ENCODE measurements at regions not wholly inside any gene's neighbourhood (a gene's known extent, or its start where the extent isn't known, plus 50 kb on each side); places are given as distances from the start of the nearest gene placed in this dataset.
"Not testable (repeated sequence)": the region's sequence is repeated elsewhere in the genome, so short reads cannot be mapped to it uniquely, and the experiment has no call there.

DNA sequence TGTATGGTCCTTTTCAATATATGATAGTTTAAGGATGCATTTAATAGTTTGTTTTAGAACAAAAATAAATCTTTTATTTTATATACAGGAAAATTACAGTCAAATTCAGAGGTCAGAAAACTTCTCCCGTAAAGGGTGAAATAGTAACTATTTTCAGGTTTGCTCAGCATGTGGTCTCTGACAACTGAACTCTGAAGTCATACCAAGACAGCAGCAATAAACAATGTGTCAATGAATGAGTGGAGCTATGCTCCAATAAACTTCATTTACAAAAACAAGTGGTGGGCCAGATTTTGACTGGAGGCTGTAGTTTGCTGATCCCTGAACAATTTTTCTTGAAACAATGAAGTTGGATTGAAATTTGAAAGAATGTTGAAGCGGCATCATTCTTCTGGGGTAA is 123.6 kb downstream of the ZNF248 start:
- no peak overlapping the region for H3K4me3 Mint-ChIP-seq
- no peak for ATAC-seq
- no peaks in the 10 kb centered on the region for H3K36me3 Mint-ChIP-seq
- H3K27me3 Mint-ChIP-seq: no peaks in the 10 kb centered on the region
- no peaks in the 10 kb centered on the region for H3K4me1 Mint-ChIP-seq (ENCODE audit: low read depth in 2 of 2)
- H3K9me3 Mint-ChIP-seq: peaks cover 17% of the 10 kb centered on the region
- DNase-seq (ENCODE audit: low spot score): no peak
- H3K27ac Mint-ChIP-seq: no peak overlapping the region

- ATAC-seq: no peak
- Mint-ChIP-seq H3K4me1 (ENCODE audit: low read depth in 2 of 2) (no peaks in the 10 kb centered on the region), H3K9me3 (peaks cover 17% of the 10 kb centered on the region), H3K27ac (no peak overlapping the region), H3K36me3 (no peaks in the 10 kb centered on the region), H3K27me3 (no peaks in the 10 kb centered on the region), H3K4me3 (no peak overlapping the region)
- no peak for DNase-seq (ENCODE audit: low spot score)
Observed at GRCh38 chr10:37732685-37733084, 124.7 kb downstream of the ZNF248 start.

GRCh38 chr10:37728830-37729229 is 128.6 kb downstream of the ZNF248 start:
- no peaks in the 10 kb centered on the region for H3K4me1 Mint-ChIP-seq (ENCODE audit: low read depth in 2 of 2)
- no peaks in the 10 kb centered on the region for H3K27me3 Mint-ChIP-seq
- ATAC-seq (peak; percentile 20 to 43), DNase-seq (ENCODE audit: low spot score) (no peak)
- H3K27ac Mint-ChIP-seq: no peak overlapping the region
- no peaks in the 10 kb centered on the region for H3K36me3 Mint-ChIP-seq
- H3K4me3 Mint-ChIP-seq: no peak overlapping the region
- H3K9me3 Mint-ChIP-seq: peaks cover 16% of the 10 kb centered on the region

DNA sequence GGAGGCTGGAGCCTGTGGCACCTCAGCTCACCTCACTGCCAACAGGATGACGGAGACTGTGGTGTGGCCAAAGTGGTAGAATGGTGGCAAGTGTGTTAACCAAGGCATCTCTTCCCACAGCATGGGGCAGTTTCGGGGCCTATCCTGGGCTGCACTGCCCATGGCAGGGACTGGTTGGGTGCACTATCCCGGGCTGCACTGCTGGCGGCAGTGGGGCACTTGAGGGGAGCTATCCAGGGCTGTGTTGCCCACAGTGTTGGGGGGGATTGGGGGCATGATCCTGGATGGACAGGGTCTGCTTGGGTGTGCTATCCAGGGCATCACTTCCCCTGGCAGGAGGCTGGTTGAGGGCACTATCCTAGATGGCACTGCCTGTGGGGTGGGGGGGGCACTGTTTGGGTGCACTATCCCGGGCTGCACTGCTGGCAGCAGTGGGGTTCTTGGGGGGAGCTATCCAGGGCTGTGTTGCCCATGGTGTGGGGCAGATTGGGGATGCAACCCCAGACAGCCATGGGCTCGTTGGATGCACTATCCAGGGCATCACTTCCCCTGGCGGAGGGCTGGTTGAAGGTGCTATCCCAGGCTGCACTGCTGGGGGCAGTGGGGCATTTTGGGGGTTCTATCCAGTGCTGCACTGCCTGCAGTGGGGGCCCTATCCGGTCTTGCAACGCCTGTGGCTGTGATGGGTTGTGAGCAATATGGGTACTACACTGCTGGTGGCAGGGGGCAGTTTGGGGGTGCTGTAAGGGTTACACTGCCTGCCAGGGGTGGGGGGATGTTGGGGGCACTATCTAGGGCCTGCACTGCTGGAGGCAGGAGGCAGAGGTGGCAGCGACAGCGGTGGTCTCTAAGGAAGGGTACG is 129.7 kb downstream of the ZNF248 start:
- no peak for DNase-seq (ENCODE audit: low spot score)
- Mint-ChIP-seq H3K27ac (no peak overlapping the region), H3K9me3 (peaks cover 17% of the 10 kb centered on the region), H3K27me3 (no peaks in the 10 kb centered on the region), H3K36me3 (no peaks in the 10 kb centered on the region), H3K4me1 (ENCODE audit: low read depth in 2 of 2) (no peaks in the 10 kb centered on the region), H3K4me3 (no peak overlapping the region)
- ATAC-seq: peak; percentile 27 to 43

- Mint-ChIP-seq H3K27me3 (no peaks in the 10 kb centered on the region), H3K27ac (no peak overlapping the region), H3K4me3 (no peak overlapping the region), H3K9me3 (peaks cover 19% of the 10 kb centered on the region), H3K4me1 (ENCODE audit: low read depth in 2 of 2) (no peaks in the 10 kb centered on the region), H3K36me3 (peaks cover 6% of the 10 kb centered on the region)
- no peak for ATAC-seq
- no peak for DNase-seq (ENCODE audit: low spot score)
Observed at GRCh38 chr10:37721100-37721499, 136.3 kb downstream of the ZNF248 start.

- DNase-seq (ENCODE audit: low spot score); H3K27ac Mint-ChIP-seq; H3K27me3 Mint-ChIP-seq; H3K4me1 Mint-ChIP-seq (ENCODE audit: low read depth in 2 of 2); ATAC-seq; H3K4me3 Mint-ChIP-seq: not testable (repeated sequence)
- peaks cover 11% of the 10 kb centered on the region for H3K36me3 Mint-ChIP-seq
- peaks cover 21% of the 10 kb centered on the region for H3K9me3 Mint-ChIP-seq
Observed at GRCh38 chr10:37718060-37718459, 139.3 kb downstream of the ZNF248 start.

GRCh38 chr10:37713642-37714041 is 143.8 kb downstream of the ZNF248 start:
- peaks cover 8% of the 10 kb centered on the region for H3K36me3 Mint-ChIP-seq
- DNase-seq (ENCODE audit: low spot score) (no peak), ATAC-seq (no peak)
- H3K9me3 Mint-ChIP-seq: peaks cover 12% of the 10 kb centered on the region
- no peak overlapping the region for H3K4me3 Mint-ChIP-seq
- no peaks in the 10 kb centered on the region for H3K27me3 Mint-ChIP-seq
- H3K27ac Mint-ChIP-seq: no peak overlapping the region
- no peaks in the 10 kb centered on the region for H3K4me1 Mint-ChIP-seq (ENCODE audit: low read depth in 2 of 2)

- ATAC-seq (no peak), DNase-seq (ENCODE audit: low spot score) (no peak)
- Mint-ChIP-seq H3K27ac (no peak overlapping the region), H3K4me1 (ENCODE audit: low read depth in 2 of 2) (no peaks in the 10 kb centered on the region), H3K4me3 (no peak overlapping the region), H3K9me3 (peaks cover 13% of the 10 kb centered on the region), H3K36me3 (peaks cover 5% of the 10 kb centered on the region), H3K27me3 (no peaks in the 10 kb centered on the region)
Observed at GRCh38 chr10:37713132-37713501, 144.3 kb downstream of the ZNF248 start.

- Mint-ChIP-seq H3K36me3 (peaks cover 5% of the 10 kb centered on the region), H3K27me3 (no peaks in the 10 kb centered on the region), H3K27ac (no peak overlapping the region), H3K4me3 (no peak overlapping the region), H3K9me3 (peaks cover 12% of the 10 kb centered on the region), H3K4me1 (ENCODE audit: low read depth in 2 of 2) (no peaks in the 10 kb centered on the region)
- ATAC-seq (peak in 1 of 2 donors; percentile 40), DNase-seq (ENCODE audit: low spot score) (no peak)
Observed at GRCh38 chr10:37712489-37713131, 144.8 kb downstream of the ZNF248 start.

DNA sequence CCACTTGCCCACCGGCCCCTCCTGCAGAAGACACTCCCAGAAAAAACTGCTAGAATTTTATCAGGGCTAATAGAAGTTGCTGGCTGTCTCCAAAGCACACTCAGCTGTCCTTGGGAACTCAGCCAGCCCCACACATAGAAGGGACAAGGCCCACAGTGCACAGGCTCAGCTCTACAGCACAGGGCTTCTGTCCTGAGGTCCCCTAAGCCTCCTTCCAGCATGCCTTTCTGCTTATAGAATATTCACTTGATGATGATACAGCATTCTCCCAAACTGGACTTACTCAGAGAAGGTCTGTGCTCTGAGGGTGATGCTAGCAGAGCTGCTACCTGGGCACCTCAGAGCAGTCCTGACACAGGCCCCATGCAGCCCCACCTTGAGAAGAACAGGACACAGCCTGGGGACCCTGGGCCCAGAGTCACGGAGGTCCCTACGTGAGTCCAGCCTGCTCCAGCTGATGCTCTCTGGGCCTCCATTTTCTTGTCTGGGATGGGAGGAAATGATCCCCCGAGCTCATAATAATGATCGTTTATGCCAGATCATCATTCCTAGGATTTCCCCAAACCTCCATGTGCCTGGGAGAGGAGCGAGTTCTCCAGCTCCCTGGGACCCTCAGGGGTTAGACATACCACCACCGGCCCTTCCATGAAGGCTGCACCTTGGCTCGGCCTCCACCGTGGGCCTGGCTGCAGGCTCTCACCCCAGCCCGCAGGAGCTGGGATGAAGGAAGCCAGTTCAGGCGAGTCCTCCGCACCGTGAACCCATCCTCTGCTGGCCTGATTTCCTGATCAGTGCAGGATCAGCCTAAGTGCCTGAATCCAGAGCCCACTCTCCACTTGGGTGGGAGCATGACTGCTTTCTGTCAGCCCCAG is 145.6 kb downstream of the ZNF248 start:
- H3K36me3 Mint-ChIP-seq: peaks cover 5% of the 10 kb centered on the region
- H3K27me3 Mint-ChIP-seq: no peaks in the 10 kb centered on the region
- no peak overlapping the region for H3K27ac Mint-ChIP-seq
- H3K4me1 Mint-ChIP-seq (ENCODE audit: low read depth in 2 of 2): no peaks in the 10 kb centered on the region
- peak in 1 of 2 donors; percentile 20 for ATAC-seq
- no peak overlapping the region for H3K4me3 Mint-ChIP-seq
- no peak for DNase-seq (ENCODE audit: low spot score)
- peaks cover 16% of the 10 kb centered on the region for H3K9me3 Mint-ChIP-seq

GRCh38 chr10:37710831-37711616 is 146.4 kb downstream of the ZNF248 start:
- Mint-ChIP-seq H3K27me3 (no peaks in the 10 kb centered on the region), H3K4me1 (ENCODE audit: low read depth in 2 of 2) (no peaks in the 10 kb centered on the region), H3K36me3 (peaks cover 8% of the 10 kb centered on the region), H3K27ac (no peak overlapping the region), H3K4me3 (no peak overlapping the region), H3K9me3 (peaks cover 19% of the 10 kb centered on the region)
- DNase-seq (ENCODE audit: low spot score) (no peak), ATAC-seq (peak in 1 of 2 donors; percentile 34)

DNA sequence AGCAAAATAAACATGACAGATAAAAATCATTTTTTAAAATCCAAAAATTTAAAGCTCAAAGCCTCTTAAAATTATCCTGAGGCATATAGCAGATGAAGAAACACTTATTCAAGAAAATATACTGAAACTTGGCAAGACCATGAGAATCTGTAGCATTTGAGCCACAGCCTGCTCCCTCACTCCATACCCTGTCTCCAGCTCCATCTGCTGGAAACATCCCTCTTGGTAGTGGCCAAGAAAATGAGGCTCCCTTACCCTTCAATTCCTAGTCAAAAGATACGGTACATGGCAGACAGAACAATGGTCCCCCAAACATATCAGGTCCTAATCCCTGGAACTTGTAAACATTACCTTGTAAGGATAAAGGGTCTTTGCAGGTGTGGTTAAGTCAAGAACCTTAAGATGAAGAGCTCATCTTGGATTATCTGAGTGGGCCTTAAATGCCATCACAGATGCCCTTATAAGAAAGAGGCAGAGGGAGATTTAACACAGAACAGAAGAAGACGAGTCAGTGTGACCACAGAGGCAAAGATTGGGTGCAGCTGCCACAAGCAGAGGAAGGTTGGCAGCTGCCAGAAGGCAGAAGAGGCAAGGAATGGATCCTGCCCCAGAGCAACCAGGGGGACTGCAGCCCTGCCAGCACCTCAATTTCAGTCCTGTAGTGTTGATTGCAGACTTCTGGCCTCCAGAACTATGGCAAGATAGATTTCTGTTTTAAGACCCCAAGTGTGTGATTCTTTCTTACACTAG is 149.4 kb downstream of the ZNF248 start:
- Mint-ChIP-seq H3K36me3 (peaks cover 4% of the 10 kb centered on the region), H3K4me1 (ENCODE audit: low read depth in 2 of 2) (no peaks in the 10 kb centered on the region), H3K27ac (no peak overlapping the region), H3K9me3 (peaks cover 15% of the 10 kb centered on the region), H3K4me3 (no peak overlapping the region), H3K27me3 (no peaks in the 10 kb centered on the region)
- ATAC-seq (no peak), DNase-seq (ENCODE audit: low spot score) (no peak)

DNA sequence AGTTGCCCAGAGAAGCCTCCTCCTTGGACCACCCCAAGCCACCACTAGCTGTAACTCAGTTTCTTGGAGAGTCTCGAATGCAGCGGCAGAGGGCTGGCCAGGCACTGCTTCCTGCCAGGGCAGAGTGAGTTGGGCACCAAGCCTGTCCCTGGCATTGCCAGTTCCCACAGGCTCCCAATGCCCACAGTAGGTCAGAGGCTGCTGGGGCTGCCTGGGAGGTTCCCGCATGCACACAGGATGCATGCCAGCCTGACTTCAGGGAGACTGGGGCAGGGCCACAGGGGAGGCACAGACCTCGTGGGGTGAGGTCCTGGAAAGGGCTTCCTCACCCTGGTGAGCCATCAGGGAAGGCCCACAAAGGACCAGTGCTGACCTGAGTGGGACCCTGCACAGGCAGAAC is 152.8 kb downstream of the ZNF248 start:
- ATAC-seq: no peak
- no peak overlapping the region for H3K27ac Mint-ChIP-seq
- DNase-seq (ENCODE audit: low spot score): no peak
- no peak overlapping the region for H3K4me3 Mint-ChIP-seq
- H3K27me3 Mint-ChIP-seq: no peaks in the 10 kb centered on the region
- H3K9me3 Mint-ChIP-seq: peaks cover 15% of the 10 kb centered on the region
- H3K36me3 Mint-ChIP-seq: peaks cover 4% of the 10 kb centered on the region
- H3K4me1 Mint-ChIP-seq (ENCODE audit: low read depth in 2 of 2): no peaks in the 10 kb centered on the region

All from natural killer cell treated with Interleukin-12 subunit alpha and Interleukin-12 subunit beta and Interleukin-15 and Interleukin-18, amount 100 ng/mL, for 72 hours (primary cell).